Neural cell (in vitro differentiated cells): ENCODE measurements at regions not wholly inside any gene's neighbourhood (a gene's known extent, or its start where the extent isn't known, plus 50 kb on each side); places are given as distances from the start of the nearest gene placed in this dataset.

Experiments used
- H2AFZ ChIP-seq: fragments of 200-600, 300-800 bp; sonication (generic), shearing (Covaris generic); 2 replicates; pipeline ENCODE4 v1.6.0; 2014; ENCODE audit warnings: low read depth, mild to moderate bottlenecking, antibody characterized with exemption, low read length, moderate library complexity
- H3F3A ChIP-seq: fragments of 200-600 bp; shearing (Covaris generic); 2 replicates; pipeline ENCODE4 v1.6.1; 2016; ENCODE audit warnings: mild to moderate bottlenecking, moderate library complexity, mixed read lengths, antibody characterized with exemption, low read length; ENCODE audit not compliant: insufficient read depth, poor library complexity, severe bottlenecking
- H3K27ac ChIP-seq: fragments of 200-600, 300-800 bp; sonication (generic), shearing (Covaris generic); 2 replicates; pipeline ENCODE4 v1.5.1; 2014; ENCODE audit warnings: mild to moderate bottlenecking, low read length, moderate library complexity
- H3K27me3 ChIP-seq: fragments of 300-800, 200-600 bp; sonication (generic), shearing (Covaris generic); 2 replicates; pipeline ENCODE4 v1.6.0; 2014; ENCODE audit warnings: mild to moderate bottlenecking, low read depth, low read length, moderate library complexity; ENCODE audit not compliant: insufficient read depth
- H3K36me3 ChIP-seq: fragments of 300-800, 200-600 bp; sonication (generic), shearing (Covaris generic); 2 replicates; pipeline ENCODE4 v1.5.1; 2014; ENCODE audit warnings: mild to moderate bottlenecking, antibody characterized with exemption, low read length, moderate library complexity; ENCODE audit not compliant: insufficient read depth
- H3K4me2 ChIP-seq: fragments of 300-800, 200-600 bp; sonication (generic), shearing (Covaris generic); 2 replicates; pipeline ENCODE4 v1.6.0; 2014; ENCODE audit warnings: mild to moderate bottlenecking, low read length
- H3K4me3 ChIP-seq: fragments of 300-800, 200-600 bp; sonication (generic), shearing (Covaris generic); 2 replicates; pipeline ENCODE4 v1.5.1; 2014; ENCODE audit warnings: mild to moderate bottlenecking, low read length, moderate library complexity
- H3K79me2 ChIP-seq: fragments of 200-600 bp; shearing (Covaris generic); replicated peaks from 2 replicates; pipeline ENCODE4 v1.6.0; 2014; ENCODE audit warnings: mild to moderate bottlenecking, low read length, moderate library complexity; ENCODE audit not compliant: insufficient read depth
- H3K9ac ChIP-seq: fragments of 300-800, 200-600 bp; sonication (generic), shearing (Covaris generic); 2 replicates; pipeline ENCODE4 v1.6.1; 2016; ENCODE audit warnings: mild to moderate bottlenecking, low read length, mixed read lengths
- H3K9me2 ChIP-seq: fragments of 200-600 bp; shearing (Covaris generic); 2 replicates; pipeline ENCODE4 v1.6.1; 2016; ENCODE audit warnings: mild to moderate bottlenecking, low read length, mixed read lengths; ENCODE audit not compliant: insufficient read depth
- H3K9me3 ChIP-seq: fragments of 200-600, 300-800 bp; sonication (generic), shearing (Covaris generic); 2 replicates; pipeline ENCODE4 v1.6.1; 2016; ENCODE audit warnings: mild to moderate bottlenecking, mixed run types, low read length, moderate library complexity, mixed read lengths
- H4K20me1 ChIP-seq: fragments of 200-600 bp; shearing (Covaris generic); 2 replicates; pipeline ENCODE4 v1.6.1; 2016; ENCODE audit warnings: mild to moderate bottlenecking, mixed run types; ENCODE audit not compliant: insufficient read depth
- EP300 ChIP-seq: fragments of 450-650 bp; conservative IDR thresholded peaks from 2 replicates; pipeline ENCODE4 v1.6.1; 2014; ENCODE audit warnings: antibody characterized with exemption, mild to moderate bottlenecking, moderate library complexity; ENCODE audit not compliant: poor library complexity, severe bottlenecking
- EZH2 ChIP-seq: fragments of 200-600, 300-800 bp; shearing (Covaris generic), sonication (generic); IDR thresholded peaks from 2 replicates; pipeline ENCODE4 v1.6.1; 2014; ENCODE audit warnings: antibody characterized with exemption, low read length, borderline replicate concordance, mild to moderate bottlenecking; ENCODE audit not compliant: insufficient read depth, poor library complexity, severe bottlenecking
- MXI1 ChIP-seq: fragments of 450-650 bp; conservative IDR thresholded peaks from 2 replicates; pipeline ENCODE4 v1.6.1; 2014; ENCODE audit warnings: antibody characterized with exemption, mild to moderate bottlenecking; ENCODE audit not compliant: poor library complexity, severe bottlenecking
- POLR2AphosphoS5 ChIP-seq: IDR thresholded peaks from 2 replicates; pipeline ENCODE4 v1.6.1; 2012
- RAD21 ChIP-seq: fragments of 450-650 bp; conservative IDR thresholded peaks from 2 replicates; pipeline ENCODE4 v1.6.1; 2014; ENCODE audit warnings: antibody characterized with exemption, mild to moderate bottlenecking, moderate library complexity
- REST ChIP-seq: IDR thresholded peaks from 2 replicates; pipeline ENCODE4 v1.6.1; 2012; ENCODE audit warnings: borderline replicate concordance
- SMC3 ChIP-seq: fragments of 450-650 bp; conservative IDR thresholded peaks from 2 replicates; pipeline ENCODE4 v1.6.1; 2014; ENCODE audit warnings: antibody characterized with exemption, mild to moderate bottlenecking, moderate library complexity; ENCODE audit not compliant: poor library complexity
- TAF1 ChIP-seq: IDR thresholded peaks from 2 replicates; pipeline ENCODE4 v1.6.1; 2012; ENCODE audit warnings: low read depth
- TF ChIP-seq, protein P1 (sequence below): fragments of 450-650 bp; IDR thresholded peaks from 2 replicates; pipeline ENCODE4 v1.5.1; 2014; ENCODE audit warnings: antibody characterized with exemption, mild to moderate bottlenecking, moderate library complexity; ENCODE audit not compliant: poor library complexity, severe bottlenecking

- no peaks in the 10 kb centered on the region for H4K20me1 ChIP-seq
- H2AFZ ChIP-seq = no peak overlapping the region
- no peaks in the 10 kb centered on the region for H3K9me3 ChIP-seq
- H3K9ac ChIP-seq = no peak overlapping the region
- H3F3A ChIP-seq = no peaks in the 10 kb centered on the region
- TF ChIP-seq EP300 = no peak
- TF ChIP-seq MXI1 = no peak
- TF ChIP-seq SMC3 = no peak
- TF ChIP-seq, protein P1, sequence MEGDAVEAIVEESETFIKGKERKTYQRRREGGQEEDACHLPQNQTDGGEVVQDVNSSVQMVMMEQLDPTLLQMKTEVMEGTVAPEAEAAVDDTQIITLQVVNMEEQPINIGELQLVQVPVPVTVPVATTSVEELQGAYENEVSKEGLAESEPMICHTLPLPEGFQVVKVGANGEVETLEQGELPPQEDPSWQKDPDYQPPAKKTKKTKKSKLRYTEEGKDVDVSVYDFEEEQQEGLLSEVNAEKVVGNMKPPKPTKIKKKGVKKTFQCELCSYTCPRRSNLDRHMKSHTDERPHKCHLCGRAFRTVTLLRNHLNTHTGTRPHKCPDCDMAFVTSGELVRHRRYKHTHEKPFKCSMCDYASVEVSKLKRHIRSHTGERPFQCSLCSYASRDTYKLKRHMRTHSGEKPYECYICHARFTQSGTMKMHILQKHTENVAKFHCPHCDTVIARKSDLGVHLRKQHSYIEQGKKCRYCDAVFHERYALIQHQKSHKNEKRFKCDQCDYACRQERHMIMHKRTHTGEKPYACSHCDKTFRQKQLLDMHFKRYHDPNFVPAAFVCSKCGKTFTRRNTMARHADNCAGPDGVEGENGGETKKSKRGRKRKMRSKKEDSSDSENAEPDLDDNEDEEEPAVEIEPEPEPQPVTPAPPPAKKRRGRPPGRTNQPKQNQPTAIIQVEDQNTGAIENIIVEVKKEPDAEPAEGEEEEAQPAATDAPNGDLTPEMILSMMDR = no peak
- TF ChIP-seq EZH2 = no peak
- TF ChIP-seq POLR2AphosphoS5 = no peak
- TF ChIP-seq REST = no peak
- no peak for TF ChIP-seq TAF1
- TF ChIP-seq RAD21 = no peak
- no peak overlapping the region for H3K4me3 ChIP-seq
- no peaks in the 10 kb centered on the region for H3K79me2 ChIP-seq
- no peaks in the 10 kb centered on the region for H3K9me2 ChIP-seq
- H3K36me3 ChIP-seq = no peaks in the 10 kb centered on the region
- no peaks in the 10 kb centered on the region for H3K27me3 ChIP-seq
- H3K4me2 ChIP-seq = no peak overlapping the region
- H3K27ac ChIP-seq = no peak overlapping the region
Observed at GRCh38 chr19:27905074-27905473, 1307.9 kb downstream of the UQCRFS1 start.

GRCh38 chr19:27901078-27901477 is 1311.9 kb downstream of the UQCRFS1 start:
- no peak overlapping the region for H3K4me2 ChIP-seq
- H3K4me3 ChIP-seq = no peak overlapping the region
- no peaks in the 10 kb centered on the region for H3K27me3 ChIP-seq
- H3K9ac ChIP-seq = no peak overlapping the region
- no peak overlapping the region for H2AFZ ChIP-seq
- no peaks in the 10 kb centered on the region for H3F3A ChIP-seq
- no peaks in the 10 kb centered on the region for H3K9me2 ChIP-seq
- H3K79me2 ChIP-seq = no peaks in the 10 kb centered on the region
- H3K9me3 ChIP-seq = peaks cover 4% of the 10 kb centered on the region
- no peaks in the 10 kb centered on the region for H3K36me3 ChIP-seq
- H4K20me1 ChIP-seq = no peaks in the 10 kb centered on the region
- no peak overlapping the region for H3K27ac ChIP-seq
- TF ChIP-seq, protein P1 = no peak
- TF ChIP-seq REST = no peak
- no peak for TF ChIP-seq MXI1
- no peak for TF ChIP-seq EP300
- TF ChIP-seq RAD21 = no peak
- no peak for TF ChIP-seq TAF1
- no peak for TF ChIP-seq POLR2AphosphoS5
- TF ChIP-seq SMC3 = no peak
